K562 (cell line): ENCODE measurements at regions not wholly inside any gene's neighbourhood (a gene's known extent, or its start where the extent isn't known, plus 50 kb on each side); places are given as distances from the start of the nearest gene placed in this dataset.

ENCODE experiments used
- ATAC-seq: fragments of 200-7000 bp; cut with Tn5 transposase; 3 replicates; pipeline ENCODE4 v1.9.1; 2020; ENCODE audit warnings: moderate library complexity
- BruUV-seq: library from RNA; stranded (reverse); fragments of 400-500 nt; replicated peaks from 2 replicates; lab custom pipeline; 2021; lab: Mats Ljungman, UMichigan
- CTCF ChIA-PET: fragments of 300-600 bp; formaldehyde crosslinking; extraction: SDS; loops from one replicate; lab custom pipeline; 2021; ENCODE audit warnings: low intra/inter-chr PET ratio; lab: Yijun Ruan, JAX
- POLR2A ChIA-PET: fragments of 300-600, 350-650 bp; sonication (Branson Sonifier 250); formaldehyde crosslinking; extraction: SDS; loops from one replicate; lab custom pipeline; 2021; ENCODE audit warnings: antibody characterized with exemption, inconsistent platforms; lab: Yijun Ruan, JAX
- DNase-seq, 4 experiments: peaks; one replicate each; pipeline versions ENCODE4 v3.0.0 to v3.0.0-alpha.2; 2011 to 2018; ENCODE audit warnings: low spot score in 3 of 4, mixed read lengths in 3 of 4; ENCODE audit errors: extremely low read depth in 1 of 4
- FAIRE-seq: peaks from 2 replicates; lab custom pipeline; 2011; peaks lifted over from hg19 to GRCh38; lab: Jason Lieb, UNC
- H2AFZ ChIP-seq: 2 replicates; pipeline ENCODE4 v1.6.0; 2011; ENCODE audit warnings: low read depth, low read length, control low read depth, inconsistent platforms
- H3K27ac ChIP-seq: fragments of 200-600 bp; 3 replicates; pipeline ENCODE4 v1.8.0; 2011; ENCODE audit warnings: low read depth, mild to moderate bottlenecking, control low read depth, inconsistent platforms, low read length, moderate library complexity, mixed read lengths; ENCODE audit errors: extremely low read depth
- H3K27me3 ChIP-seq, 2 experiments: fragments of 300-600 bp in 1 of 2; 2 replicates in 1 of 2; 3 replicates in 1 of 2; pipeline versions ENCODE4 v1.6.0 to v1.8.0; 2011; ENCODE audit warnings: inconsistent platforms in 2 of 2, low read length in 2 of 2, mild to moderate bottlenecking in 1 of 2, mixed read lengths in 1 of 2, moderate library complexity in 1 of 2; ENCODE audit not compliant: control insufficient read depth in 2 of 2, insufficient read depth in 2 of 2
- H3K36me3 ChIP-seq: fragments of 300-600 bp; 3 replicates; pipeline ENCODE4 v1.8.0; 2011; ENCODE audit warnings: mild to moderate bottlenecking, low read length, inconsistent platforms; ENCODE audit not compliant: control insufficient read depth, insufficient read depth
- H3K4me1 ChIP-seq, 2 experiments: fragments of 200-600 bp in 1 of 2; replicated peaks in 1 of 2; 2 replicates in 1 of 2; 3 replicates in 1 of 2; pipeline versions ENCODE4 v1.5.1 to v1.8.0; 2011; ENCODE audit warnings: inconsistent platforms in 2 of 2, low read length in 2 of 2, mild to moderate bottlenecking in 1 of 2, mixed read lengths in 1 of 2, moderate library complexity in 1 of 2; ENCODE audit not compliant: control insufficient read depth in 2 of 2, insufficient read depth in 2 of 2
- H3K4me2 ChIP-seq: 2 replicates; pipeline ENCODE4 v1.6.1; 2011; ENCODE audit warnings: low read length, control low read depth, inconsistent platforms, mixed read lengths; ENCODE audit not compliant: insufficient read depth
- H3K4me3 ChIP-seq: fragments of 200-600 bp; sonication (generic), shearing (Covaris generic); 2 replicates; pipeline ENCODE4 v1.5.1; 2016; ENCODE audit warnings: control low read depth, inconsistent platforms
- H3K79me2 ChIP-seq: fragments of 200-600 bp; 3 replicates; pipeline ENCODE4 v1.8.0; 2011; ENCODE audit warnings: low read length, inconsistent platforms; ENCODE audit not compliant: control insufficient read depth, insufficient read depth
- H3K9ac ChIP-seq, 2 experiments: 2 replicates each; pipeline versions ENCODE4 v1.6.0 to v1.6.1; 2011; ENCODE audit warnings: low read depth in 2 of 2, low read length in 2 of 2, control low read depth in 1 of 2, inconsistent platforms in 1 of 2, mild to moderate bottlenecking in 1 of 2, mixed read lengths in 1 of 2; ENCODE audit not compliant: insufficient read depth in 1 of 2
- H3K9me1 ChIP-seq: one replicate; pipeline ENCODE4 v1.6.0; 2011; ENCODE audit warnings: inconsistent platforms, mild to moderate bottlenecking, low read length, moderate library complexity; ENCODE audit not compliant: control insufficient read depth, insufficient read depth
- H3K9me3 ChIP-seq: replicated peaks from 2 replicates; pipeline ENCODE4 v1.5.1; 2011; ENCODE audit warnings: low read depth, low read length, inconsistent platforms; ENCODE audit not compliant: control insufficient read depth, insufficient read depth
- H4K20me1 ChIP-seq: replicated peaks from 2 replicates; pipeline ENCODE4 v1.6.1; 2011; ENCODE audit warnings: low read length, inconsistent platforms, mixed read lengths; ENCODE audit not compliant: control insufficient read depth, insufficient read depth
- CBFA2T2 ChIP-seq: fragments of 450-650 bp; conservative IDR thresholded peaks from 2 replicates; pipeline ENCODE4 v1.6.1; 2017; ENCODE audit warnings: mild to moderate bottlenecking
- CC2D1A ChIP-seq: fragments of 450-650 bp; IDR thresholded peaks from 2 replicates; pipeline ENCODE4 v1.6.1; 2017; ENCODE audit warnings: mild to moderate bottlenecking
- CREM ChIP-seq: IDR thresholded peaks from 2 replicates; pipeline ENCODE4 v1.6.1; 2014; ENCODE audit warnings: antibody characterized with exemption, low read depth
- CSDE1 ChIP-seq, 2 experiments: fragments of 450-650 bp; IDR thresholded peaks; 2 replicates each; pipeline ENCODE4 v1.6.1; 2016; ENCODE audit warnings: mild to moderate bottlenecking in 1 of 2
- GABPB1 ChIP-seq: sonication (generic); formaldehyde crosslinking; IDR thresholded peaks from 2 replicates; pipeline ENCODE4 v1.8.0; 2022; ENCODE audit warnings: mild to moderate bottlenecking, missing genetic modification reagents
- HDAC8 ChIP-seq: fragments of 450-650 bp; IDR thresholded peaks from 2 replicates; pipeline ENCODE4 v1.6.1; 2016; ENCODE audit warnings: mild to moderate bottlenecking, missing genetic modification characterization, moderate library complexity, missing compliant biosample characterization
- HNRNPL ChIP-seq: fragments of 200-400 bp; formaldehyde crosslinking; IDR thresholded peaks from 2 replicates; pipeline ENCODE4 v1.6.1; 2017; ENCODE audit warnings: low read depth, mild to moderate bottlenecking, low read length
- POLR2B ChIP-seq: fragments of 450-650 bp; IDR thresholded peaks from 2 replicates; pipeline ENCODE4 v1.6.1; 2018; ENCODE audit warnings: low read depth; ENCODE audit not compliant: partially characterized antibody
- SMARCA4 ChIP-seq: fragments of 450-650 bp; IDR thresholded peaks from 2 replicates; pipeline ENCODE4 v1.6.1; 2016
- TEAD4 ChIP-seq, 2 experiments: sonication (generic) in 1 of 2; formaldehyde crosslinking in 1 of 2; IDR thresholded peaks; 2 replicates each; pipeline versions ENCODE4 v1.6.1 to v1.8.0; 2012 to 2022; ENCODE audit warnings: borderline replicate concordance in 1 of 2, inconsistent platforms in 1 of 2, low read length in 1 of 2, mild to moderate bottlenecking in 1 of 2, missing genetic modification reagents in 1 of 2
- ZNF239 ChIP-seq: fragments of 250-450 bp; sonication (Bioruptor Pico); IDR thresholded peaks from 2 replicates; pipeline ENCODE4 v1.4.0; 2020; ENCODE audit warnings: mild to moderate bottlenecking
- ZNF324 ChIP-seq: fragments of 250-450 bp; sonication (Bioruptor Pico); IDR thresholded peaks from 2 replicates; pipeline ENCODE4 v1.4.0; 2020; ENCODE audit warnings: mild to moderate bottlenecking
- ZNF778 ChIP-seq: fragments of 450-650 bp; formaldehyde crosslinking; IDR thresholded peaks from 2 replicates; pipeline ENCODE4 v1.4.0; 2020; ENCODE audit warnings: mild to moderate bottlenecking, moderate library complexity
- WGBS: fragments of 100-300 bp; shearing (Covaris generic); methylation state at CpG from one replicate; pipeline ENCODE4 v1.1.6; 2016; ENCODE audit warnings: low coverage, mixed read lengths; ENCODE audit not compliant: insufficient coverage; ENCODE audit errors: missing lambda C conversion rate; 5-methylcytosine and 5-hydroxymethylcytosine counted together
- in situ Hi-C: fragments of 300-500 bp; cut with MboI; formaldehyde crosslinking; loops from 4 replicates; pipeline ENCODE4 v1.15.0; 2018; ENCODE audit warnings: inconsistent platforms, mixed read lengths
- intact Hi-C: fragments of 100-400 bp; cut with micrococcal nuclease; formaldehyde crosslinking; loops from 2 replicates; pipeline ENCODE4 v1.14.2; 2022
- TF ChIP-seq, protein P1 (sequence below): sonication (generic); formaldehyde crosslinking; IDR thresholded peaks from 2 replicates; pipeline ENCODE4 v1.8.0; 2023; ENCODE audit warnings: mild to moderate bottlenecking, missing genetic modification reagents
- TF ChIP-seq, protein P2 (sequence below): fragments of 250-450 bp; sonication (Bioruptor Pico); IDR thresholded peaks from 2 replicates; pipeline ENCODE4 v1.5.0; 2021; ENCODE audit warnings: mild to moderate bottlenecking, moderate library complexity

DNA sequence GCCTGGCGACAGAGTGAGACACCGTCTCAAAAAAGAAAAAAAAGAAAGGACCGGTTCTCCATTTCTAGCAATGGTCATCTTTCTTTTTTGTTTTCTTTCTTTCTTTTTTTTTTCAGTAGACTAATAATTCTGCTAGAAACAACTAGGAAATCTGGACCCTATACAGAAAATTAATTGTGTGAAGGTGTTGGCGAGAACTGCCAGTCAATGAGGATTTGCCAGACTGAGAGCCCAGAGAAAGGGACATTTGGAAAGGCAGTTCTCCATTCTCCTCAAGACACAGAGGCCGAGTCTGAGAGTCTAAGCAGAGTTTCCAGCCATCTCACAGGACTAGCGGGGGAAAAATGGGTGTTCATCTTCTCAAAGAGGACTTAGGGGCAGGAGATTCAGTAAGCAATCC, 123.6 kb upstream of the GPC1 start:
- no peak overlapping the region for H3K9ac ChIP-seq
- no peak overlapping the region for H3K4me3 ChIP-seq
- in situ Hi-C loops, result no loop called here
- no peak for TF ChIP-seq POLR2B
- TF ChIP-seq HNRNPL, result no peak
- TF ChIP-seq ZNF239 (CRISPR knock-in tag), result no peak
- TF ChIP-seq CBFA2T2, result no peak
- TF ChIP-seq, protein P1, sequence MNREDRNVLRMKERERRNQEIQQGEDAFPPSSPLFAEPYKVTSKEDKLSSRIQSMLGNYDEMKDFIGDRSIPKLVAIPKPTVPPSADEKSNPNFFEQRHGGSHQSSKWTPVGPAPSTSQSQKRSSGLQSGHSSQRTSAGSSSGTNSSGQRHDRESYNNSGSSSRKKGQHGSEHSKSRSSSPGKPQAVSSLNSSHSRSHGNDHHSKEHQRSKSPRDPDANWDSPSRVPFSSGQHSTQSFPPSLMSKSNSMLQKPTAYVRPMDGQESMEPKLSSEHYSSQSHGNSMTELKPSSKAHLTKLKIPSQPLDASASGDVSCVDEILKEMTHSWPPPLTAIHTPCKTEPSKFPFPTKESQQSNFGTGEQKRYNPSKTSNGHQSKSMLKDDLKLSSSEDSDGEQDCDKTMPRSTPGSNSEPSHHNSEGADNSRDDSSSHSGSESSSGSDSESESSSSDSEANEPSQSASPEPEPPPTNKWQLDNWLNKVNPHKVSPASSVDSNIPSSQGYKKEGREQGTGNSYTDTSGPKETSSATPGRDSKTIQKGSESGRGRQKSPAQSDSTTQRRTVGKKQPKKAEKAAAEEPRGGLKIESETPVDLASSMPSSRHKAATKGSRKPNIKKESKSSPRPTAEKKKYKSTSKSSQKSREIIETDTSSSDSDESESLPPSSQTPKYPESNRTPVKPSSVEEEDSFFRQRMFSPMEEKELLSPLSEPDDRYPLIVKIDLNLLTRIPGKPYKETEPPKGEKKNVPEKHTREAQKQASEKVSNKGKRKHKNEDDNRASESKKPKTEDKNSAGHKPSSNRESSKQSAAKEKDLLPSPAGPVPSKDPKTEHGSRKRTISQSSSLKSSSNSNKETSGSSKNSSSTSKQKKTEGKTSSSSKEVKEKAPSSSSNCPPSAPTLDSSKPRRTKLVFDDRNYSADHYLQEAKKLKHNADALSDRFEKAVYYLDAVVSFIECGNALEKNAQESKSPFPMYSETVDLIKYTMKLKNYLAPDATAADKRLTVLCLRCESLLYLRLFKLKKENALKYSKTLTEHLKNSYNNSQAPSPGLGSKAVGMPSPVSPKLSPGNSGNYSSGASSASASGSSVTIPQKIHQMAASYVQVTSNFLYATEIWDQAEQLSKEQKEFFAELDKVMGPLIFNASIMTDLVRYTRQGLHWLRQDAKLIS (CRISPR knock-in tag), result no peak
- TF ChIP-seq ZNF778 (CRISPR knock-in tag), result no peak
- TF ChIP-seq, protein P2, sequence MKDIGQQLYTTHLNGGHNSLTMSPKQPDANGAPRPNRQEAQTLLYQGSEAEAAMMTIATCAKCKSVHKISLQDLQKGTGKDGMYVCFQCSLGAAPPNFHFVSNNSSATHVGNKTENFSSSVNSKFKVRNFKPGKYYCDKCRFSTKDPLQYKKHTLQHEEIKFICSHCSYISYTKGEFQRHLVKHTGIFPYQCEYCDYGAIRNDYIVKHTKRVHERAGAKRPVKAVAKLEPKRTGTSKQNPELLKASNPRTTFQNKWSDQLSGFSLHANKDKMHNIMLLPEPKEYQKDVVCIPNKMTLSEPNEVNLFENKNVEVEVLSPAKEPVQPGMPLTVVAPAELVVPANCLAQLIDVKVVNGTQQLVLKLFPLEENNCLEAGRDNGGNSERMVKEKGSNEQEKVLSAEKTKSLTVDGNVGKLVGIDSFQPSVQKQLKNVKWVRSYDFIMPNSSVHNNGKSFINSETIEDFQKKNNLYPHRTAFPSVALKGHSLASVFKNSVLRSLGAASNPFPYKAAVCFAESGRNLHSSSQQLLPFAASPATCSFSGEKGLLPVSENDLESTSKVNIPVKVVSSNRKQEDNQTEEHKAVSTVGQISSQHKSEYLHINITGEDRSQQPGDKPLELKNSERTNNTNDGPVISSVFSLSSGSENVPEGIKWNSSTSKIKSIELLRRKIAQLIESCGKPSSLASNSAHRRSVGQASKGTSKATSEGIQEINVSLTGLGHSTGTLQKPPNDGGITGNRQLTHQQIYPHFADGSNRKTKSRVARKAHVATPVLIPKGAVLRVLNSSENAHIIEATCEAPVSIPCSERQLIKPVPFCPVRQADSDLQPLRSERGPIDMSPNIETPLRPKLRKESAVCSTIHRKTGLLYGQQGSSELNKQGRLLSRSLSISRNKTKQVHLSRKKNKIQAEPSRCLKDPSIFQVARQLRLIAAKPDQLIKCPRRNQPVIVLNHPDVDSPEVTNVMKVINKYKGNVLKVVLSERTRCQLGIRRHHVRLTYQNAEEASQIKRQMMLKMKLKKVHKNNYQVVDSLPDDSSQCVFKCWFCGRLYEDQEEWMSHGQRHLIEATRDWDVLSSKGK (CRISPR knock-in tag), result no peak
- TF ChIP-seq ZNF324, result no peak
- no peak for TF ChIP-seq CC2D1A
- no peak for TF ChIP-seq CSDE1 (IDR thresholded peaks at IDR 0.05)
- no peak for TF ChIP-seq SMARCA4
- no peak for TF ChIP-seq HDAC8 (tag)
- no peak for TF ChIP-seq GABPB1 (CRISPR knock-in tag)
- no peak for TF ChIP-seq TEAD4 (IDR thresholded peaks at IDR 0.05; ENCODE audit: low read length)
- no peak for TF ChIP-seq TEAD4 (CRISPR knock-in tag; IDR thresholded peaks at IDR 0.05; ENCODE audit: borderline replicate concordance)
- no peak for TF ChIP-seq CREM
- no peaks in the 10 kb centered on the region for H3K36me3 ChIP-seq
- peaks cover 4 to 36% of the 10 kb centered on the region in 2 experiments; a peak in 3 of 5 replicates for H3K27me3 ChIP-seq
- no TSS peak for BruUV-seq
- intact Hi-C loops, result no loop called here
- no peaks in the 10 kb centered on the region for H3K79me2 ChIP-seq
- no peak overlapping the region for H2AFZ ChIP-seq
- no peak overlapping the region for H3K4me2 ChIP-seq
- no peaks in the 10 kb centered on the region for H3K4me1 ChIP-seq
- CTCF ChIA-PET, result no interaction called here
- DNase-seq, result no peak
- WGBS, result 0% methylated on average over 3 of the region's 6 CpGs
- no peaks in the 10 kb centered on the region for H3K9me1 ChIP-seq
- no peaks in the 10 kb centered on the region for H3K9me3 ChIP-seq
- no peak for ATAC-seq
- POLR2A ChIA-PET, result no interaction called here
- H4K20me1 ChIP-seq, result no peaks in the 10 kb centered on the region
- FAIRE-seq, result no peak
- no peak overlapping the region for H3K27ac ChIP-seq
